ENCODE measurements at regions not wholly inside any gene's neighbourhood (a gene's known extent, or its start where the extent isn't known, plus 50 kb on each side); places are given as distances from the start of the nearest gene placed in this dataset.

GRCh38 chr7:119578116-119578515 lies 694.9 kb upstream of the KCND2 start:
- H3K9ac ChIP-seq (ENCODE audit: low read length) = no peak overlapping the region
- no peak overlapping the region for H3K27ac ChIP-seq (ENCODE audit: low read depth, low read length)
- no peaks in the 10 kb centered on the region for H4K20me1 ChIP-seq (ENCODE audit: low read depth, low read length)
- H3F3A ChIP-seq (ENCODE audit: insufficient read depth) = no peaks in the 10 kb centered on the region
- H3K9me3 ChIP-seq (ENCODE audit: insufficient read depth, low read length) = 0 out of 2 replicates have a peak, but pooled peaks cover 3% of the 10 kb centered on the region
- H2AFZ ChIP-seq (ENCODE audit: low read depth, low read length, severe bottlenecking) = no peak overlapping the region
- H3K9me2 ChIP-seq (replicated peaks; ENCODE audit: insufficient read depth, low read length) = no peaks in the 10 kb centered on the region
- no peak overlapping the region for H3K4me3 ChIP-seq (ENCODE audit: insufficient read depth, low read length, poor library complexity, severe bottlenecking)
- no peaks in the 10 kb centered on the region for H3K79me2 ChIP-seq (ENCODE audit: insufficient read depth, low read length)
- H3K4me2 ChIP-seq (ENCODE audit: low read depth, low read length, poor library complexity, severe bottlenecking) = no peak overlapping the region
- H3K27me3 ChIP-seq (ENCODE audit: low read length) = no peaks in the 10 kb centered on the region
- no peak for TF ChIP-seq EZH2phosphoT487 (conservative IDR thresholded peaks at IDR 0.05; ENCODE audit: low read length)
- no peak for TF ChIP-seq CTCF (IDR thresholded peaks at IDR 0.05; ENCODE audit: insufficient read depth, low read length, poor library complexity, severe bottlenecking)
- H3K36me3 ChIP-seq (ENCODE audit: low read length) = no peaks in the 10 kb centered on the region

GRCh38 chr7:119594956-119595355 lies 678.0 kb upstream of the KCND2 start:
- H3K9ac ChIP-seq (ENCODE audit: low read length) = no peak overlapping the region
- no peak overlapping the region for H2AFZ ChIP-seq (ENCODE audit: low read depth, low read length, severe bottlenecking)
- no peaks in the 10 kb centered on the region for H4K20me1 ChIP-seq (ENCODE audit: low read depth, low read length)
- no peak overlapping the region for H3K4me3 ChIP-seq (ENCODE audit: insufficient read depth, low read length, poor library complexity, severe bottlenecking)
- H3K27ac ChIP-seq (ENCODE audit: low read depth, low read length) = no peak overlapping the region
- H3K27me3 ChIP-seq (ENCODE audit: low read length) = no peaks in the 10 kb centered on the region
- H3K36me3 ChIP-seq (ENCODE audit: low read length) = no peaks in the 10 kb centered on the region
- H3F3A ChIP-seq (ENCODE audit: insufficient read depth) = no peaks in the 10 kb centered on the region
- TF ChIP-seq EZH2phosphoT487 (conservative IDR thresholded peaks at IDR 0.05; ENCODE audit: low read length) (no peak), CTCF (IDR thresholded peaks at IDR 0.05; ENCODE audit: insufficient read depth, low read length, poor library complexity, severe bottlenecking) (no peak)
- no peak overlapping the region for H3K4me2 ChIP-seq (ENCODE audit: low read depth, low read length, poor library complexity, severe bottlenecking)
- H3K9me3 ChIP-seq (ENCODE audit: insufficient read depth, low read length) = no peaks in the 10 kb centered on the region
- H3K9me2 ChIP-seq (replicated peaks; ENCODE audit: insufficient read depth, low read length) = no peaks in the 10 kb centered on the region
- H3K79me2 ChIP-seq (ENCODE audit: insufficient read depth, low read length) = no peaks in the 10 kb centered on the region

- no peaks in the 10 kb centered on the region for H3K36me3 ChIP-seq (ENCODE audit: low read length)
- no peaks in the 10 kb centered on the region for H3F3A ChIP-seq (ENCODE audit: insufficient read depth)
- H3K4me3 ChIP-seq (ENCODE audit: insufficient read depth, low read length, poor library complexity, severe bottlenecking) = no peak overlapping the region
- no peak overlapping the region for H3K9ac ChIP-seq (ENCODE audit: low read length)
- no peaks in the 10 kb centered on the region for H3K9me3 ChIP-seq (ENCODE audit: insufficient read depth, low read length)
- no peaks in the 10 kb centered on the region for H3K27me3 ChIP-seq (ENCODE audit: low read length)
- H4K20me1 ChIP-seq (ENCODE audit: low read depth, low read length) = no peaks in the 10 kb centered on the region
- H3K9me2 ChIP-seq (replicated peaks; ENCODE audit: insufficient read depth, low read length) = no peaks in the 10 kb centered on the region
- no peak overlapping the region for H2AFZ ChIP-seq (ENCODE audit: low read depth, low read length, severe bottlenecking)
- no peak for TF ChIP-seq EZH2phosphoT487 (conservative IDR thresholded peaks at IDR 0.05; ENCODE audit: low read length)
- no peak for TF ChIP-seq CTCF (IDR thresholded peaks at IDR 0.05; ENCODE audit: insufficient read depth, low read length, poor library complexity, severe bottlenecking)
- H3K79me2 ChIP-seq (ENCODE audit: insufficient read depth, low read length) = no peaks in the 10 kb centered on the region
- no peak overlapping the region for H3K27ac ChIP-seq (ENCODE audit: low read depth, low read length)
- H3K4me2 ChIP-seq (ENCODE audit: low read depth, low read length, poor library complexity, severe bottlenecking) = no peak overlapping the region
Measured at GRCh38 chr7:119596651-119597050, 676.3 kb upstream of the KCND2 start.
